GM12864 (cell line): ENCODE measurements at regions not wholly inside any gene's neighbourhood (a gene's known extent, or its start where the extent isn't known, plus 50 kb on each side); places are given as distances from the start of the nearest gene placed in this dataset.
"Not testable (repeated sequence)": the region's sequence is repeated elsewhere in the genome, so short reads cannot be mapped to it uniquely, and the experiment has no call there.

Experiments used
- DNase-seq: peaks from one replicate; pipeline ENCODE4 v3.0.0-alpha.2; 2011; ENCODE audit warnings: low read depth
- H3K4me3 ChIP-seq: 2 replicates; pipeline ENCODE4 v1.5.1; 2011; ENCODE audit warnings: mild to moderate bottlenecking, low read depth, low read length, control low read depth
- TF ChIP-seq, protein P1 (sequence below): IDR thresholded peaks from 2 replicates; pipeline ENCODE4 v1.5.1; 2011; ENCODE audit warnings: low read depth, mild to moderate bottlenecking, moderate library complexity, low read length, control low read depth, inconsistent platforms; ENCODE audit errors: missing control alignments

DNA sequence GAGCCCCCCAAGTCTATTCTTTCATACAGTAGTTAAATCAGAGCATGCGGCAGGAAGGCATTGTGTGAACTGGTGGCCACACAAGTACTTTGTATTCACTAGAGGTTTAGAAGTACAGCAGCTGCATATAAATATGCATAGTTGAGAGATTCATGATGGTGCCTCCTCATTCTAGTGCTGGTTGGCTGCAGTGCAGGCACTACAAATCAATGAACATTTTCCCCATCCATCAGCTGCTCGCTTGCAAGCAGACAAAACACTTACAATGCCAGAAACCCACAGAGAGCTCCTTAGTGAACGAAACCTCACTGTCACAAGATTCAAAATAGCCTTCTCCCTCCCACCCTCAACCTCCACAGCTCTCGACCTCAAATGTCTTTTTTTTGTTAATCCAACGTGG is 726.2 kb downstream of the USP25 start:
- no peak for DNase-seq

DNA sequence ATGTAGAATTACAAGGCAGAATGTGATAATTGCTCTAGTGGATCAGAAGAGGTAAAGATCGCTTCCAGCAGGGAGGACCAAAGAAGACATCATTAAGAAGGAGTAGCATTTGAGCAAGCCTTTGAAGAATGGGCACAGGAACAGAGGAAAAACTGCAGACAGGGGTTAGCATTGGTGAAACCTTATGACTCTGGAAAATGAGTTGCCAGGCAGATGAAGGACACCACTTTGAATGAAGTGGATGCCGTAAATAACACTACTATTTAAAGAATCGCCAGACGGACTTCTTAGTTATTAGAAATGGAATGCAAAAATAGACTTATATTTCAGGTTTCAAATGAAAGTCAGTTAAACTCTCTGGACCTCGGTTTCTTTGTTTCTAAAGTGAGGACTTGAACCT is 727.7 kb downstream of the USP25 start:
- no peak overlapping the region for H3K4me3 ChIP-seq
- DNase-seq: no peak
- TF ChIP-seq, protein P1, sequence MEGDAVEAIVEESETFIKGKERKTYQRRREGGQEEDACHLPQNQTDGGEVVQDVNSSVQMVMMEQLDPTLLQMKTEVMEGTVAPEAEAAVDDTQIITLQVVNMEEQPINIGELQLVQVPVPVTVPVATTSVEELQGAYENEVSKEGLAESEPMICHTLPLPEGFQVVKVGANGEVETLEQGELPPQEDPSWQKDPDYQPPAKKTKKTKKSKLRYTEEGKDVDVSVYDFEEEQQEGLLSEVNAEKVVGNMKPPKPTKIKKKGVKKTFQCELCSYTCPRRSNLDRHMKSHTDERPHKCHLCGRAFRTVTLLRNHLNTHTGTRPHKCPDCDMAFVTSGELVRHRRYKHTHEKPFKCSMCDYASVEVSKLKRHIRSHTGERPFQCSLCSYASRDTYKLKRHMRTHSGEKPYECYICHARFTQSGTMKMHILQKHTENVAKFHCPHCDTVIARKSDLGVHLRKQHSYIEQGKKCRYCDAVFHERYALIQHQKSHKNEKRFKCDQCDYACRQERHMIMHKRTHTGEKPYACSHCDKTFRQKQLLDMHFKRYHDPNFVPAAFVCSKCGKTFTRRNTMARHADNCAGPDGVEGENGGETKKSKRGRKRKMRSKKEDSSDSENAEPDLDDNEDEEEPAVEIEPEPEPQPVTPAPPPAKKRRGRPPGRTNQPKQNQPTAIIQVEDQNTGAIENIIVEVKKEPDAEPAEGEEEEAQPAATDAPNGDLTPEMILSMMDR: no peak

More for the DNA sequence above, 726.2 kb downstream of the USP25 start:
- TF ChIP-seq, protein P1: no peak
- H3K4me3 ChIP-seq: no peak overlapping the region

DNA sequence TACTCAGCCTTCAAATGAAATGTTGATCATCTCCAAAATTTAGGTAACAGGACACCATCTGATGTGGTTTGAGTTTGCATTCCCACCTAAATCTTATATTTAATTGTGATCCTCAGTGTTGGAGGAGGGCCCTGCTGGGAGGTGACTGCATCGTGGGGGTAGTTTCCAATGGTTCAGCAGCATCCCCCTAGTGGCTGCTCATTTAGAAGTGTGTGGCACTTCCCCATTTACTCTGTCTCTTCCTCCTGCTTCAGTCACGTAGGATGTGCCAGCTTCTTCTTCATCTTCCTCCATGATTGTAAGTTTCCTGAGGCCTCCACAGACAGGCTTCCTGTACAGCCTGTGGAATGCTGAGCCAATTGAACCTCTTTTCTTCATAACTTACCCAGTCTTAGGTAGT is 731.2 kb downstream of the USP25 start:
- no peak for DNase-seq
- H3K4me3 ChIP-seq: no peak overlapping the region
- TF ChIP-seq, protein P1: no peak

DNA sequence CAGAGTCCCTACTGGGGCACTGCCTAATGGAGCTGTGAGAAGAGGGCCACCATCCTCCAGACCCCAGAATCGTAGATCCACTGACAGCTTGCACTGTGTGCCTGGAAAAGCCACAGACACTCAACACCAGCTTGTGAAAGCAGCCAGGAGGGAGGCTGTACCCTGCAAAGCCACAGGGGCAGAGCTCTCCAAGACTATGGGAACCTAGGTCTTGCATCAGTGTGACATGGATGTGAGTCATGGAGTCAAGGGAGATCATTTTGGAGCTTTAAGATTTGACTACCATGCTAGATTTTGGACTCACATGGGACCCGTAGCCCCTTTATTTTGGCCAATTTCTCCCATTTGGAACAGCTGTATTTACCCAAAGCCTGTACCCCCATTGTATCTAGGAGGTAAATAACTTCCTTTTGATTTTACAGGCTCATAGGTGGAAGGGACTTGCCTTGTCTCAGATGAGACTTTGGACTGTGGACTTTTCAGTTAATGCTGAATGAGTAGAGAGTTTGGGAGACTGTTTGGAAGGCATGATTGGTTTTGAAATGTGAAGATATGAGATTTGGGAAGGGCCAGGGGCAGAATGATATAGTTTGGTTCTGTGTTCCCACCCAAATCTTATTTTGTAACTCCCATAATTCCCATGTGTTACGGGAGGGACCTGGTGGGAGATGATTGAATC is 734.6 kb downstream of the USP25 start:
- DNase-seq, H3K4me3 ChIP-seq: not testable (repeated sequence)

DNA sequence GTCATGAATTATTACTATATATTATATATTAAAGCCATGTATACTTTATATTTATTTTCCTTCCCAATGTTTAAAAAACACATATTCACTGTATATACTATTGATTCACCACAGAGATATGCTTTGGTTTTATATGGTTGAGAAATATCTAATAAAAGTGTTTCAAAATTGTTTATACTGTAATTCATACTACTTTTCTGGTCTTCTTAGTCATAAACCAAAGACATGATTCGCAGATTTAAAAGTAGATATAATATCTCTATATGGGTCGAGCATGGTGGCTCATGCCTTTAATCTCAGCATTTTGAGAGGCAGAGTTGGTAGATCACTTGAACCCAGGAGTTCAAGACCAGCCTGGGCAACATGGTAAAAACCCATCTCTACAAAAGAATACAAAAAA is 738.4 kb downstream of the USP25 start:
- no peak overlapping the region for H3K4me3 ChIP-seq
- DNase-seq: no peak
- TF ChIP-seq, protein P1: no peak

DNA sequence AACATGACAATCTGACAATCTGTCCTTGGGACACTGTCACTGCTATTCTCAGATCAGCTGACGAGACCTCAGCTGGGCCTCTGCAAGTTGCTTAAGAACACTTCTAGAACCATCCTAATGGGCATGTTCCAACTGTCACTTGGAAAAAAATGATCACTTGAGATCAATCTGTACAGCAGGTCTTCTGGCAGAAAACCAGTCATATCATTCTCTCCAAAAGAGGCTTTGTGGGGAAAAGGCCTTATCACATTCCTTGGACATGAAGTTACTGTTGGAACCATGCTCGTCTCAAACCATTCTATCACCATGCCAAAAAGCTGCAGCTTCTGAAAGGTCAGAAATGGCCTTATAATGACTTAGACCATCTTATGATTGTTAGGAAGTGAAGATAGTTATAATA is 744.2 kb downstream of the USP25 start:
- H3K4me3 ChIP-seq: no peak overlapping the region
- TF ChIP-seq, protein P1: no peak
- no peak for DNase-seq

DNA sequence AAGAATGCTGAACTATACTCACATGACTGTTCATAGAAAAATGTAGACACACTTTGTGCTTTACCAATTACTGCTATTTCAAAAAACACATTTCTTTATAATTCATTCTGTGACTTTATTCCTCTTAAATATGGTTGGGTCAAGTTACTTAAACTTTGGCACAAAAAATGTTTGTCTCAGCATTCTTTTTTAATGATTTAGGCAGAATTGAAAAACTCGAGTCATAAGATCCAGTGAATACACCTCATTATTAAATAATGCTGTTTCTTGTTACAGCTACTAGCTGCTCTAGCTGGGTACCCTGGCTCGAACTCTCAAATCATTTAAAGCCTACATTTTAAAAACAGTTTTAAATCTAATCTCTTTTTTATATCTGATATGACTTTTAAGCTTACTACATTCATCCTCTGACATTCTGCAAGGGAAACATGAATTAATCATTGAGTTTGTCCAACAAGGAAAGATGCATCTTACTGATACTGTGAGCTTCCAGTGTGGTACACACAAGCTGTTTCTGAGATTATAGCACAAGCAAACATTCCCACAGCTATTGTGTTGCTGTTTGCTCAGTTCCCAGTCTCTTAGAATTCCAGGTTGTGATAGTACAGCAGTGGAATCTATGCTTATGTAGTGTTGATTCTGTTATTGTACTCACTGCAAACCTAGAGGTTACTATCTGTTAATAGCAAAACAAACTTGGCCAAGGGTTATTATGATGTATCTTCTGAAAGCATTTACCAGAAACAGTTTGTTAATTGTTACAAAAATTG is 746.5 kb downstream of the USP25 start:
- TF ChIP-seq, protein P1: no peak
- no peak overlapping the region for H3K4me3 ChIP-seq
- DNase-seq: no peak
